ENCODE measurements at regions not wholly inside any gene's neighbourhood (a gene's known extent, or its start where the extent isn't known, plus 50 kb on each side); places are given as distances from the start of the nearest gene placed in this dataset.
"Not testable (repeated sequence)": the region's sequence is repeated elsewhere in the genome, so short reads cannot be mapped to it uniquely, and the experiment has no call there.

GRCh38 chr4:184282251-184282713 lies 64.6 kb upstream of the ENPP6 start:
- DNase-seq: peak in 1 of 58 donors; percentile 20

- DNase-seq: no peak
These were observed 63.8 kb upstream of the ENPP6 start for GRCh38 chr4:184281231-184282139.

GRCh38 chr4:184280591-184281071 lies 63.0 kb upstream of the ENPP6 start:
- no peak for DNase-seq

- DNase-seq: no peak
These were observed 62.5 kb upstream of the ENPP6 start for GRCh38 chr4:184280137-184280536.

- DNase-seq: no peak
These were observed 61.9 kb upstream of the ENPP6 start for GRCh38 chr4:184279496-184280061.

- not testable (repeated sequence) for DNase-seq
These were observed 60.1 kb upstream of the ENPP6 start for GRCh38 chr4:184277769-184278168.

- DNase-seq: not testable (repeated sequence)
These were observed 59.3 kb upstream of the ENPP6 start for GRCh38 chr4:184277010-184277409.

- not testable (repeated sequence) for DNase-seq
These were observed 58.7 kb upstream of the ENPP6 start for GRCh38 chr4:184276346-184276745.

- DNase-seq: no peak
These were observed 58.1 kb upstream of the ENPP6 start for GRCh38 chr4:184275766-184276165.

GRCh38 chr4:184274286-184274951 lies 56.7 kb upstream of the ENPP6 start:
- no peak for DNase-seq

- DNase-seq: no peak
These were observed 55.8 kb upstream of the ENPP6 start for GRCh38 chr4:184273166-184274147.

- DNase-seq: no peak
These were observed 53.2 kb upstream of the ENPP6 start for GRCh38 chr4:184270808-184271413.

GRCh38 chr4:184269879-184270430 lies 52.3 kb upstream of the ENPP6 start:
- no peak for DNase-seq

- no peak for DNase-seq
These were observed 51.0 kb upstream of the ENPP6 start for GRCh38 chr4:184268584-184269160.

GRCh38 chr4:184267673-184268583 lies 50.3 kb upstream of the ENPP6 start:
- peak in 18 of 58 donors; percentile 13 to 61 (median 28) for DNase-seq

Data from anterior cingulate cortex (tissue), 58 donors.